Activated CD4-positive, alpha-beta T cell treated with anti-CD3 and anti-CD28 coated beads, Interleukin-2, Interleukin-4, amounts not matched to agents 100 ng/mL and 50 ng/mL, durations not matched to agents 16 hours and 8 hours (primary cell): ENCODE measurements at regions not wholly inside any gene's neighbourhood (a gene's known extent, or its start where the extent isn't known, plus 50 kb on each side); places are given as distances from the start of the nearest gene placed in this dataset.
"Not testable (repeated sequence)": the region's sequence is repeated elsewhere in the genome, so short reads cannot be mapped to it uniquely, and the experiment has no call there.

ENCODE experiments used
- DNase-seq: peaks from one replicate; pipeline ENCODE4 v3.0.0-alpha.2; 2020; ENCODE audit warnings: low spot score

DNA sequence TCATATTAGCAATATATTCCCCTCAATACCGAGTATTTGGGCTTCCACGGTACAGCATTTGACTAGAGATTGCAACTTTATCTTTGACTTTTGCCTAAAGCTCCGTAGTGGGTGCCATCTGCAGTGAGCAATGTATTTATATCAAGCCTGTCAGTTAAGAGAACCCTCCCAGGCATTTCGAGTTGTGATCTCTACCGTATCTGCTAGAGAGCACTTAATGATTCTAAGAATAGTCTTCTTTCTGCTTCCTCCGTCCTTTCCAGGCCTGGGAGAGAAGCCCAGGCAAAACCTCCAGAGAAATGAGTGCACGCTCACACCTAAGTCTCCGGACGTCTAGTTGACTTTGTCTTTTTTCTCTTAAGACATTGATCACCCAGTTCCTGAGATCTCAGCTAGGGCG, 210.6 kb downstream of the KLF6 start:
- DNase-seq = no peak

DNA sequence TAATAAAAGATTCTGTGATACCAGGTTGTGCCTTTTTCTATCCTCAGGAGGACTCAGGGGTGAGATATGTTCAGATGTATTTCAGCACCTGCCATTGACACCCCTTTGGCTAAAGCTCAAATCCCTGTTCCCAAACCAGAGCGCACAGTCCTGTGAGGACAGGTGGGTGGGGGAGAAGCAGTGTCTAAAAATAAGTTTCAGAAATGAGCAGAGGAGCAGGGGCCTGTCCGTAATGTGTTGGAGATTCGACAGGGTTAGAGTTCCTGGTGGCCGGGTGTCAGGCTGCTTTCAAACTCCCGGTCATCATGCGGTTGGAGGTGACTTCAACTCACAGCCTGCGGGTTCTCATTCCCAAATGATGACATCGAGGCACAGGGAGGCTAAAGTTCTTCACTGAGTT, 211.5 kb downstream of the KLF6 start:
- no peak for DNase-seq

DNA sequence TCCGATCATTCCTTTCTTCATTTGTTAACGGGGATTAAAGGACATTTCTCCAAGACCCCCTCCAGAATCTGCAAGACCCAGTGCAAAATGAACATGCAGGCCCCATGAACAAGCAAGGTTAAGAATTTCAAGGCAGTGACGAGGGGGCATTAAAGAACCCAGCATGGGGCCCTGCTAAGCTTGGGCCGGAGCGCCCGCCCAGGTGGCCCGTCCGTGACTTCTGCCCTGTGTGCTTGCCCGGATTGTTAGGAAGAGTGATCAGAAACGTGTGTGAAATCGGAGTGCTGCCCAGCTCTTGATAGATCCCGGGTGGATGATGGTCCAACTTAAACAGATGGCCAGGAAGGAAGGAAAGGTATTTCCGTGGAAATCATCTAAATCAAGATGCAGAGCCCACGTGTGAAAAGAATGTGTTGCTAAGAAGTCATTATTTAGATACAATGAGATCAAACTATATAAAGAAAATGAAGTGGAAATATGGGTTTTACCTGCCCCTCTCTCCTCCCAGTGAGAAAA, 213.6 kb downstream of the KLF6 start:
- no peak for DNase-seq

DNA sequence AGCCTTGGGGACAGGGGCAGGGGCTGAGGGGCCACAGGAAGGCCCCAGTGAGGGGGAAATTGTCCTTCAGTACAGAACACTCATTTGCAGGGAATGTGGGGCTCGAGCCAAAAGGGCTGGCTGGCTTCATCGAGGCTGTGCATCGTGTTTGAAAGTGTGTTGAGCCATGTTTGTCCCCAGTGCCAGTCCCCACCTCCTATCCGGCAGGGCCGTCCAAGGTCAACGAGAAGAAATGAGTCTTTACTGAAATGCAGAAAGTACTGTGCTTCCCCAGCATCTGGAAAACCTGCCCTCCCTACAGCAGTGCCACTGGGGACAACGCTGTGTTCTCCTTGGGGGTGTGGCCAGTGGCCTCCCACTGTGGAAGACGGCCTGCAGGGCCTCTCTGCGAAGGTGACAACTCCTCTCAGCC, 214.1 kb downstream of the KLF6 start:
- no peak for DNase-seq

DNA sequence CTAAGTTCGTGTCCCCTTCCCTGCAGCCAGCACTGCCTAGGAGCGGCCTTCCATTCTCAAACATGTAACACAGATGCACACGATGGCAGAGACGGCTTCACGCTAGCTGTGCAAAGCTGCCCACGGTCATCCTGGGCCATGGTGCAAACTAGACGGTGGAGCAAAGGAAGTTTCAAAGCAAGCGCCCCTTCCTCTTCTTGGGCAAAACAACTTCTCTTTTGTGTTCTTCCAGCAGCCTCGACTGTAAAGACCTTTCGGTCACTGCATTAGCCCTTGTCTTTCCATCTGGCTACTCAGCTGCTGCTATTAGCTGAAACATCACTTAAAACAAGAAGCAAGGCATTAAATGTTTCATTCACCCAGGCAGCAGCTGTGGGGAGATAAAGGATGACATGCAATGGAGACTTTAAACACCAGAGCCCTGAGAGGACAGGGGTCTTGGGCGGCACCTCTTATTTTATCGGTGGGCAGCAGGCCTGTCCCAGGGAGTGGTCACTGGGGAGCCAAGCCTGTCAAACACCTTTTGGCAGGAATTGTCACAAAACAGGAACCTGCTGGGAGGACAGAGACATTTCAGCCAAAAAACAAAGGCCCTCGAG, 214.8 kb downstream of the KLF6 start:
- DNase-seq = no peak

DNA sequence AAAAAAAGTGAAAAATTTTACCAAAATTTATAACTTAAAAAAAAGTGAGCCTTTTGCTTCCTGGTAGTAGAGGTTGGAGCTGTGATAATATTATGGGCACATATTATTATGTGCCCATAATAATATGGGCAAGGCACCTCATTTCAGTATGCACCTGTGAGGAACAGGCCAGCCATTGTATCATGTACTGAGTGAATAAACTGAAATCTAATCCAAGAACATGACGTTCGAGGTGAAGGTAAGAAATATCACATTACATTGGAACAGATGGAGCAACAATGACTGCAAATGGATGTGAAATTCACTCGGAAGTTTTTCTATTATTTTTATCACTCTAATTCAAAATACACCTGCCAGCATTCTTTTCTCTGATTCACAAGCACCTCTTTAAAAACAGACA, 216.0 kb downstream of the KLF6 start:
- DNase-seq = no peak

DNA sequence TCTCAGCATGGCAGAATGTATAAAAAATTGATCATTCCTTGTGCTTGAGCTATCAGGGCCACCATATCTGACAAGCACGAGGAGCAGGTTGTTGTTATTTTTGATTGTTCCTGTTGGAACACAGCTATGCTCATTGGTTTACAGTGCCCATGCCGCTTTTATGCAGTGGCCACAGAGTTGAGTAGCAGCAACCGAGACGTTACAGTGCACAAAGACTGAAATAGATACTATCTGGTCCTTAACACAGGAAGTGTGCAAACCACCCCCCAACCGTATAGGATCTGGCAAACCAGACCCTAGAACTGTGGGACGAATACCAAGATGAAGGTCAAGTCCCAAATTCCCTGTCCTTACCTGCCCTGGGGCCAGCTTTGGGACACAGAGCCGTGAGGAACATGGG, 216.6 kb downstream of the KLF6 start:
- no peak for DNase-seq

DNA sequence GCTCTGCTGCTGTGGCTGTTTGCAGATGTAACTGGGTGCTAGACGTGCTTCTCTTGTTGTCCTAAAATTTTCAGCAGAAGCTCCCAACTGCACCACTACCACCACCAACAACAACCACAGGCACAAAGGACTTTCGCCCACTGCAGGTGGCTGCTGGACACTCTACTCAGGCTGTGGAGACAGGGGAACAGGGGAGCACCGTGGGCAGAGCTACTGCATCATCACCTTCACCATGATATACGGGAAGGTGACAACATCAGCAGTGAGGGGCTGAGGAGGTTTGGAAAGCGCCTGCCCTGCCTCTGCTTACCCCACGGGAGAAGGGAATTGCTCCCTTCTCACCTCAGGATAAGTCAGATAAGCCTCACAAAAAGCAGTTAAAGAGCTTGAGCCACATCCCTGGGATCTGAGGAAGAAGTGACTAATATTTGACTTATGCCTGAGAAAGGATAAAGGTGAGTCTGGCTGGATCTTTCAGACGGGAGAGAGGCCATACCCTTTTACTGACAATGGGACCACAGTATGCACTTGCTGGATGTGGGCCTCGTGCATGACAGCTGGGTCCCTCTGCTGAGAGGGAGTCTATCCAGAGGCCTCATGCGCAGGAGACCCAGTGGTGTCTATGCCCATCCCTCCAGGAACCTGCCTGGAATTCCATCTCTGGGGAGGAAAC, 217.6 kb downstream of the KLF6 start:
- no peak for DNase-seq

DNA sequence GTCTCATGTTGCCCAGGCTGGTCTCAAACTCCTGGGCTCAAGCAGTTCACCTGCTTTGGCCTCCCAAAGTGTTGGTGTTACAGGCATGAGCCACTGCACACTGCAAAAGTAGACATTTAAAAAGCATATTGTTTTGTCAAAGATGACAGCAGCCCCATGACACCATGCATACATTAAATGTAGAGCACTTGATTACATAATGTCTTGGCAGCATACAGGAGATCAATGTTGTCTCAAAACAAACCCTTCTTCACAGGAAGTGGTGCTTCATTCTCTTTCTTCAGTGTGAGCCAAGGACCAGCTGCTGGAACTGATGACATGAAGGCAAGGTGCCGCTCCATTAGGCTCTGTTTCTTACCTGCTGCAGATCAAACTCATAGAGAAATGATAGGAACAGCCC, 218.4 kb downstream of the KLF6 start:
- DNase-seq = no peak

DNA sequence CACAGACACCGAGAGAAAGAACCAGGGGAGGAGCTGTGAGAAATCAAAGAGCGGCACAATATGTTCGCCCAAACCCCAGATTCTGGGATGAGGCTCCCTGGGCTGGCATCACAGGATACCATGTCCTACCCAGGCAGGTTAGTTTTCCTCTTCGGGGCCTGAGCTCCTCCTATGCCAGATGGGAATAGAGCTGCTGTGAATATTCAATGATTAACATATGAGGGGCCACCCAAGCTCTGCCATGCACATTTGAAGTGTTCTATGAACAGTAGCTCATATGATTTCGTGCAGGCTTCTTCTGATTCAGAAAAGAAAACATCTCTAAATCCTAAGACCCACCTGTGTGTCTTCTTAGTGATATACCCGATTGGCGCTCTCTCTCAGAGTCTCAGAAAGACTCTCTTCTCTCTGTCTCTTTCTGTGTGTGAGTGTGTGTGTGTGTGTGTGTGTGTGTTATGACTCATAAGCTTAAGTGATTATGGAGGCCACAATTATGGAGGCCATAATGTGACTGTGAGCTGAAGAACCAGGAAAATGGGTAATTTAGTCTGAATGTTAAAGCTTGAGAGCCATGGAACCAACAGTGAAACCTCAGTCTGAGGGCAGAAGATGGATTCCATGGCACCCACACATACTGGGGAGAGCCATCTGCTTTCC, 220.5 kb downstream of the KLF6 start:
- no peak for DNase-seq

DNA sequence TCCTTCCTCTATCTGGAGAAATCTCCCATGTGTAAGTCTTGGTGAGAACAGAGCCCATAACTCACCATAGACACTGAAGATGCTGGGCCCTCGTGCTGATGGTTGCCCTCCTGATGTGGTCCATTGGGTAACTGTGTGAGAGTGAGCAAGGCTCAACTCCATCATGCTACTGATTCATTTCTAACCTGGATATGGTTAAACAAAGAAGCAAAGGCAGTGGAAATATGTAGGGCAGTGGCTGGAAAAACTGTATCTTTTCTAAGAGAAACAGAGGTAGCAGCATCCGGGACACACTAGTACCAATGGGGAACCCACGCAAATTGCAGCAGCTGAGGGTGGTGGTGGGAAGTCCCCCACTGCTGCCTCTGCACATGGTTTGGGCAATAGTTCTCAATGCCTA, 221.7 kb downstream of the KLF6 start:
- peak; percentile 38 for DNase-seq

DNA sequence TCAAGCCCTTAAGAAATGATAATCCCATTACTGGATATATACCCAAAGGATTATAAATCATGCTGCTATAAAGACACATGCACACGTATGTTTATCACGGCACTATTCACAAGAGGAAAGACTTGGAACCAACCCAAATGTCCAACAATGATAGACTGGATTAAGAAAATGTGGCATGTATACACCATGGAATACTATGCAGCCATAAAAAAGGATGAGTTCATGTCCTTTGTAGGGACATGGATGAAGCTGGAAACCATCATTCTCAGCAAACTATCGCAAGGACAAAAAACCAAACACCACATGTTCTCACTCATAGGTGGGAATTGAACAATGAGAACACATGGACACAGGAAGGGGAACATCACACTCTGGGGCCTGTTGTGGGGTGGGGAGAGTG, 224.4 kb downstream of the KLF6 start:
- DNase-seq = not testable (repeated sequence)

DNA sequence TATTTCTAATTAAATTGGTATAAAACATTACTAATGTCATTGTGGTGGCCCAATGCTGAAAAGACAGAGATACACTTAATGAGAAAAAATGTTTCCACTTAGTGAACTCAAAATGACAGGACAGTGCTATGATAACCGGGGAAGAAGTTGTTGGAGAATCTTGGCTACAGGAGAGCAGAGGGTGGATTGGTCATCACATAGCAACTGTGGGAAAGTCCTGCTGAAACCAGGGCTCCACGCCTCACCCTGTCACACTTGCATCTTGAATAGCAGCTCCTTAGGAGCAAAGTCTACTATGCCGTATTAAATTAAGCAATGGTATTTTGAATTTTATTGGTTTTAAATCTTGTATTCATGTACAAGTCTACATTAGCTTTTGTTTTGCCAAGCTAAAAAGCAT, 225.5 kb downstream of the KLF6 start:
- no peak for DNase-seq

DNA sequence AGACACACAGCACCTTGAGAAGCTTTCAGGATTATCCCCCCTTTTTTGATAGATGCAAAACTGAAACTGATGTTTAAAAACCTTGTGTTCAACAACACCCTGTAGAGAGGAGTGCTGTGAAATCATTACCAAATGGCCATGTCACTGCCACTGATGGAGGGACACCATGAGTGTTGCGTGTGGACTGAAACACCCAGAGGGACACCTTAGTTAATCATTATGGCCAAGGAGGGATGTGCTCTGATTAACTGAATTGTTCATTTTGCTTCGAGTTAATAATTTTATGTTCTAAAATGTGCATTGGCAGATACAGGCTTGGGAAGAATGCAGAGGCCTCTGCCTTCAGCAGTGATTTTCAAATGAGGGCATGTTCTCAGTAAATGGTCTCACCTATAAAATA, 226.0 kb downstream of the KLF6 start:
- DNase-seq = no peak

DNA sequence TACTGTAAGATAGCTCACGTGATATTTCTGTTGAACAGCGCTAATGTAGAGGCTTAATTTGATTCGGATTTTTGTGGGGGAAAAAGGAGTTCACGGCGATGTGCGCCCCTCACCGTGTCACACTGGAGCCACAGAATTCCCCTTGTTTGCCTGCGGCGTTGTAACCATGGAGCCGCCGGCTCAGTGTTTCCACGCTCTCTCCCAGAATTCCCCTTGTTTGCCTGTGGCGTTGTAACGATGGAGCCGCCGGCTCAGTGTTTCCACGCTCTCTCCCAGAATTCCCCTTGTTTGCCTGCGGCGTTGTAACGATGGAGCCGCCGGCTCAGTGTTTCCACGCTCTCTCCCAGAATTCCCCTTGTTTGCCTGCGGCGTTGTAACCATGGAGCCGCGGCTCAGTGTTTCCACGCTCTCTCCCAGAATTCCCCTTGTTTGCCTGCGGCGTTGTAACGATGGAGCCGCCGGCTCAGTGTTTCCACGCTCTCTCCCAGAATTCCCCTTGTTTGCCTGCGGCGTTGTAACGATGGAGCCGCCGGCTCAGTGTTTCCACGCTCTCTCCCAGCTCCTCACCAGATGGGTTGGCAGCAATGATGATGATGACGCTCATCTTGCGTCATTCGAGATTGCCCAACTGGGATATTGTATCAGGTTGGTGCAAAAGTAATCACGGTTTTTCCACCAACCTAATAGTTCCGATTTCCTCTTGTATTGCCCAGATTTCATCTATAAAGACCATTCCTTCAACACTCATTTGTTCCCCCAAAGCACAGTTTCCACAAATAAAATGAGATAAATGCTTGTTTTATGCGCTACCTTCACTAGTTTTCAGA, 228.6 kb downstream of the KLF6 start:
- DNase-seq = not testable (repeated sequence)

DNA sequence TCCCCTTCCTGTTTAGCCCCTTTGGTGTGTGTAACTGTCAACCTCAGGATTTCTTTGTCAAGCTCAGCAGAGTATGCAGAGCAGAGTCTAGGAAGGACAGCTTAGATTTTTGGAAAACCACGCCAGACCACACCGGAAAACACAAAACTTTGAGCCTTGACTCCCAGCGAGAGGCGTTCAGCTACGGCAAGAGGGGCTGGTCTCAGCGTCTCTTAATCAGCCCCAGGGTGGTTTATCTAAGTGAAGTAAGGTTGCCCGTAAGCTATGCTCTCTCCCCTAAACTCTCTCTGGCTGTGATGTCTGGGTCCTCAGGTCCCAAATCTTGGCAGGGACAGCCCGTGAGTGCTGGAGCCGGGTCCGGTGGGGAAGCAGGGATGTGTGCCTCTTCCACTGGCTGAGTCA, 230.9 kb downstream of the KLF6 start:
- no peak for DNase-seq

DNA sequence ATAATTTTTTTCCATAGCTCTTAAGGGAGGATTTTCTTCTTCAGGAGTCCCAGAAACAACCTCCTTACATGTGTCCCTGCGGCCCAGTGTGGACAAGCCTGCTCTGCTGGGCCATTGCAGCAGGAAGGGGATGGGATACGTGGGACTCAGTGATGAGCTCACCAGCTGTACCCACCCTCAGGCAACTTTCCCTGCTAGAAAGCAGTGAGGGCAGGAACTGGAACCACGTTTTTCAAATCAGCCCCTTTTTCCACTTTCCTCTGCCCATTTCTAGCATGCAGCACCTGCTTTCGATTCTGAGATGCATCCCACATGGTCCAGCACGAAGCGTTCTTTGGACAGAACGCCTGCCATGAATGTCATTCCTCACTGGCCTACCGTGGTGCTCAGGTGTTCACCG, 232.7 kb downstream of the KLF6 start:
- no peak for DNase-seq

DNA sequence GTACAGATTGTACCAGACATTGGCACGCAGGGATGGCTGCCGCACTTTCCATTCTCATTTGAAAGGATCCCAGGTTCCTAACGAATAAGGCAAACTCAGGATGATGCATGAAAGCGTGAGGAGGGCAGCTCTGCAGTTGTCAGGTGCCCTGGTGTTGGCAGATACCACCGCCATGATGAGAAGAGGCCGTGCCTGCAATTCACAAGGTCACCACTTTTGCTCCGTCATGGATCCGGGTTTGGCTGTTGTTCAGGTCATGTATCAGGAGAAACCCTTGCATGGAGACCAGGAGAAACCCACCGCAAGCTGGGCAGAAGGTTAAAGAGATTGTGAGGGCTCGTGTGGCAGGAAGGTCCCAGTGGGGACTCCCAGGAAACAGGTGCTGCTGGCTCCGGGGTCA, 233.2 kb downstream of the KLF6 start:
- no peak for DNase-seq

DNA sequence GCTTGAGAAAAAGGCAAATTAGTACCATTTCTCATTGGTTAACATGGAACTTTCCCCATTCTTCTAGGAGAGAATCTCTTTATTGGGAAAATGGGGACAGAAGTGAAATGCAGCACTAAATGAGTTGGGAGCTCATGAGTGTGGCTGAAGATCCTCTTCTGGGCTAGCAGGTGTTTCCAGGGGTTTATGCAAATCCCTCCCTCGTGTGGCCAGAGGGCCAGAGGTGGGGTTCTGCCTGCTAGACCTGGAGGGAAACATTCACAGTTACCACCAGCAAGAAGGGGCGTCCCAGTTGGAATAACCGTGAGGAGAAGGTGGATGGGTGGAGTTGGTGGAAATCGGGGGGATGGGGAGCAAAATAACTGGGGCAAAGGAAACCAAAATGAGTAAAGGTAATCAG, 235.9 kb downstream of the KLF6 start:
- DNase-seq = no peak

DNA sequence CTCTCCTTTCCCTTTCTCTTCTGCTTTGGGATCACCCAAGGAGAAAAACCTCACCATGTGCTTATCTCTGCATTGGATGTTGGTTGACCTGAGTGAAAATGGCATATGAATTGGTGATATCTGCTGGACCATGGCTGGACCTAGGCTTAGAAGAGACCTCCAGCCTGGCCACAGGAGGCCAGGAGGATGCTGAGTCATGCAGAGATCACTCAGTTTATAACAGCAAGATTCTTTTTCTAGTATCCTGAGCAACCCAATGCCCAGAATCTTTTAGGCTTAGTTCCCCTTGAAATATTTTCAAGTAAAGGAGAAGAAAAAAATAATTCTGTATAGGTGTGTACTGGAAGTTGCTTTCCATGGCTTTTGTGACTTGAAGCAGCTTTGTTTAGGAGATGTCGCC, 236.3 kb downstream of the KLF6 start:
- no peak for DNase-seq

DNA sequence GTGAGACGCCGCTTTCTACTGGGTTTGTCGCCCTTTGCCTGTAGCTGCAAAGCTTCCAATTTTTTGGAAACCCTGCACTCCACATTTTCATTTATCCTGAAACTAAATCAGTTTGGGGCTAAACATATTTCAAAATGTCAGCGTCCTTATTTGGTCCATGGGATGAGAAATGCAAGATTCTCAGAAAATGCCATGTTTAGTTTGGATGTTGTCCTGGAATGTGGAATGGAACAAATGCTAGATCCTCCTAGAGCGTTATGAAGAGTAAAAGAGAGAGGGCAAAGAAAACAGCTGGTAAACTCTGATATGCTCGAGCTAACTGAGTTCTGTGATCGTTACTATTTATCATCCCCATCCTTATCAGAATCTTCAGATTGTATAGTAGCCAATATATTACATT, 236.9 kb downstream of the KLF6 start:
- no peak for DNase-seq

DNA sequence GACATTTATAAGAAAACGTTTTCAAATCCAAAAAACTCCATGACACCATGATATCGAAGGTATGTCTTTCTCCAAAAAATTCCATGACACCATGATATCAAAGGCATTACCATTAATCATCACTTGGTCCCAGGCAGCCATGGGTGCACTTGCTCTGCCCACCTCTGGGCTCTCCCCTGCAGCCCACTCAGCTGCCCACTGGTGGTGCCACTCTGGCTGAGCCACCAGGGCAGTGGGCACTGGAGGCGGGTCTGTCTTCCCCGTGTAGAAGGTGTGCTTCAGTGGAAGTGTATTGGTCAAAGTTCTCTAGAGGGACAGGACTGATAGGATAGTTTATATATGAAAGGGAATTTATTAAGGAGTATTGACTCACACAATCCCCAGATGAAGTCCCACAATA, 240.4 kb downstream of the KLF6 start:
- DNase-seq = no peak

DNA sequence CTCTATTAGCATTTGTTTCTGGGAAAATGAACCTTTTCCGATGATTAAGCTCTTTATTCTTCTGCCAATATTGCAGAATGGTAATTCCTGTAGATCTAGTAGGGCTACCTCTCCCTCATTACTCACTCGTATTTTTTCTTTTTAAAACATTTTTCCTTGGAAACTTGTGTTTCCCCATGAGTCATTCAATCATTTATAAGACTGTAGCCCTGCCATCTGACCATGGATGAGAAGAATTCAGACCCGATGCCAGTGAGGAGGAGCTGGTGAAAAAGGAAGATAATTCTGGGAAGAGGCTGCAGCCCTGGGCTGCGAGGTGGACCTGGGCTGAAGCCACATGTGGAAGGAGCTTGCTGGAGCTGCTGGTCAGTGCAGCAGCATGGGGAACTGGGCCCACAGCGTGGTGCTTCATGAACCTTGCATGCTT, 242.8 kb downstream of the KLF6 start:
- DNase-seq = no peak
